Caco-2 (cell line): ENCODE measurements at regions not wholly inside any gene's neighbourhood (a gene's known extent, or its start where the extent isn't known, plus 50 kb on each side); places are given as distances from the start of the nearest gene placed in this dataset.

Experiments used
- BruUV-seq: library from RNA; stranded (reverse); fragments of 400-500 nt; replicated peaks from 2 replicates; lab custom pipeline; 2021; lab: Mats Ljungman, UMichigan
- CTCF ChIA-PET: fragments of 300-600 bp; sonication (Branson Sonifier 250); formaldehyde crosslinking; loops from one replicate; lab custom pipeline; 2022; ENCODE audit warnings: antibody characterized with exemption; lab: Charles Lee
- POLR2A ChIA-PET: fragments of 300-600 bp; sonication (Branson Sonifier 250); formaldehyde crosslinking; loops from one replicate; lab custom pipeline; 2022; ENCODE audit warnings: antibody characterized with exemption; lab: Charles Lee
- DNase-seq, 2 experiments: peaks; one replicate each; pipeline versions ENCODE4 v3.0.0 to v3.0.0-alpha.2; 2020 to 2022
- H3K27me3 ChIP-seq: replicated peaks from 2 replicates; pipeline ENCODE4 v1.6.0; 2011; ENCODE audit warnings: low read length; ENCODE audit not compliant: control insufficient read depth, insufficient read depth
- H3K36me3 ChIP-seq: 2 replicates; pipeline ENCODE4 v1.5.1; 2011; ENCODE audit warnings: low read length; ENCODE audit not compliant: control insufficient read depth, insufficient read depth
- H3K4me1 ChIP-seq: fragments of 250-450 bp; sonication (Bioruptor Pico); 2 replicates; pipeline ENCODE4 v1.5.1; 2020; ENCODE audit warnings: mild to moderate bottlenecking
- H3K4me3 ChIP-seq: 2 replicates; pipeline ENCODE4 v1.5.1; 2011; ENCODE audit warnings: low read depth, mild to moderate bottlenecking, control low read depth, low read length
- H3K9me3 ChIP-seq: fragments of 250-450 bp; sonication (Bioruptor Pico); 2 replicates; pipeline ENCODE4 v1.5.1; 2020; ENCODE audit warnings: mild to moderate bottlenecking, moderate library complexity
- H3K27ac Mint-ChIP-seq: one replicate; pipeline ENCODE4 v1.8.0; 2022; ENCODE audit warnings: mixed read lengths; ENCODE audit not compliant: unreplicated experiment
- H3K27me3 Mint-ChIP-seq: one replicate; pipeline ENCODE4 v1.8.0; 2022; ENCODE audit warnings: mixed read lengths; ENCODE audit not compliant: insufficient read depth, unreplicated experiment
- H3K36me3 Mint-ChIP-seq: one replicate; pipeline ENCODE4 v1.8.0; 2022; ENCODE audit warnings: mild to moderate bottlenecking, mixed read lengths; ENCODE audit not compliant: insufficient read depth, unreplicated experiment
- H3K4me1 Mint-ChIP-seq: one replicate; pipeline ENCODE4 v1.8.0; 2022; ENCODE audit warnings: low read depth, mixed read lengths; ENCODE audit not compliant: unreplicated experiment
- H3K4me3 Mint-ChIP-seq: one replicate; pipeline ENCODE4 v1.8.0; 2022; ENCODE audit warnings: mild to moderate bottlenecking, moderate library complexity, mixed read lengths; ENCODE audit not compliant: unreplicated experiment
- H3K9me3 Mint-ChIP-seq: one replicate; pipeline ENCODE4 v1.8.0; 2022; ENCODE audit warnings: mixed read lengths; ENCODE audit not compliant: unreplicated experiment
- CTCF ChIP-seq, 2 experiments: fragments of 200-600 bp in 1 of 2; IDR thresholded peaks; 1 replicate in 1 of 2; 2 replicates in 1 of 2; pipeline versions ENCODE4 v1.5.1 to v1.8.0; 2011 to 2022; ENCODE audit warnings: antibody characterized with exemption in 1 of 2, control low read depth in 1 of 2, inconsistent platforms in 1 of 2, low read depth in 1 of 2, low read length in 1 of 2, mild to moderate bottlenecking in 1 of 2, moderate library complexity in 1 of 2; ENCODE audit not compliant: insufficient read depth in 1 of 2, severe bottlenecking in 1 of 2, unreplicated experiment in 1 of 2
- intact Hi-C: fragments of 100-400 bp; cut with micrococcal nuclease; formaldehyde crosslinking; loops from one replicate; pipeline ENCODE4 v1.10.0; 2022; ENCODE audit not compliant: unreplicated experiment

DNA sequence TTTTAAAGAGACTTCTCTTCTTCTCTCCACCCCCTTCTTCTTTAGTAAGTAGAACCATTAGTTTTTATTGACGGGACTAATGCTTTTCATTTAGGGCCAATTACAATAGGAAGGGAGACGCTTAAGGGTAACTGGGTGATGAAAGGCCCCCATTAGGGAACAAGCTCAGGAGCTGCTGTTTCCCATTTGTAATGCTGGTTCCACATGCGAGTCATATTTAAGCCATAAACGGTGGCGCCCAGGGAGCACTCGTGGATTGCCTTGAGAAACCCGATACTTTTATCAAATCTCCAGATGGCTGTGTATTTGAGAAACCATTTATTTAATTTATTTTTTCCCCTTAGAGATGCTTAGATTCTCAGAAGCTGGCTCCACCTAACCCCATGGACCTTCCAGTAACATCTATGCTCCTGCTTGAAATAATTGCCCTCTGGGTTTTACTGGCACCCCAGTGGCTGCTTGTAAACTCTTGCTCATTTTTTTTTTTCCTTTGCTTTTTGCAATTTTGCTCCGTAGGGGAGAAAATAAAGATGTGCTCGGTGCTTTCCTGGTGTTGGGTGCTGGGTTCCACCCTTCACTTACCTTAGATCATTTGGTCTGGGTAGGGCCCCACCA lies 124.2 kb upstream of the MSX1 start:
- no TSS peak for BruUV-seq
- Histone ChIP-seq H3K27me3 (no peaks in the 10 kb centered on the region), H3K4me3 (no peak overlapping the region), H3K9me3 (no peaks in the 10 kb centered on the region), H3K4me1 (no peaks in the 10 kb centered on the region), H3K36me3 (no peaks in the 10 kb centered on the region)
- POLR2A ChIA-PET = no interaction called here
- no peaks in the 10 kb centered on the region for H3K9me3 Mint-ChIP-seq
- no peaks in the 10 kb centered on the region for H3K4me1 Mint-ChIP-seq
- DNase-seq = no peak
- H3K27ac Mint-ChIP-seq = no peak overlapping the region
- intact Hi-C loops = no loop called here
- H3K27me3 Mint-ChIP-seq = no peaks in the 10 kb centered on the region
- CTCF ChIA-PET = no interaction called here
- no peak overlapping the region for H3K4me3 Mint-ChIP-seq
- TF ChIP-seq CTCF (IDR thresholded peaks at IDR 0.05; ENCODE audit: insufficient read depth in 1 of 2, low read depth in 1 of 2, low read length in 1 of 2, severe bottlenecking in 1 of 2, unreplicated experiment in 1 of 2) = no peak
- H3K36me3 Mint-ChIP-seq = no peaks in the 10 kb centered on the region

- no peaks in the 10 kb centered on the region for H3K36me3 ChIP-seq
- Mint-ChIP-seq H3K9me3 (no peaks in the 10 kb centered on the region), H3K4me1 (no peaks in the 10 kb centered on the region), H3K27ac (no peak overlapping the region), H3K27me3 (no peaks in the 10 kb centered on the region), H3K4me3 (no peak overlapping the region), H3K36me3 (no peaks in the 10 kb centered on the region)
- ChIA-PET CTCF (no interaction called here), POLR2A (no interaction called here)
- intact Hi-C loops = no loop called here
- no peaks in the 10 kb centered on the region for H3K27me3 ChIP-seq
- no TSS peak for BruUV-seq
- DNase-seq = no peak
- TF ChIP-seq CTCF (IDR thresholded peaks at IDR 0.05; ENCODE audit: insufficient read depth in 1 of 2, low read depth in 1 of 2, low read length in 1 of 2, severe bottlenecking in 1 of 2, unreplicated experiment in 1 of 2) = no peak
- no peak overlapping the region for H3K4me3 ChIP-seq
- no peaks in the 10 kb centered on the region for H3K9me3 ChIP-seq
- no peaks in the 10 kb centered on the region for H3K4me1 ChIP-seq
Observed at GRCh38 chr4:4734425-4734824, 125.0 kb upstream of the MSX1 start.

- Mint-ChIP-seq H3K27me3 (no peaks in the 10 kb centered on the region), H3K27ac (no peak overlapping the region), H3K36me3 (no peaks in the 10 kb centered on the region), H3K4me1 (no peaks in the 10 kb centered on the region), H3K9me3 (no peaks in the 10 kb centered on the region), H3K4me3 (no peak overlapping the region)
- no TSS peak for BruUV-seq
- POLR2A ChIA-PET = no interaction called here
- Histone ChIP-seq H3K27me3 (no peaks in the 10 kb centered on the region), H3K4me1 (no peaks in the 10 kb centered on the region), H3K36me3 (no peaks in the 10 kb centered on the region), H3K4me3 (no peak overlapping the region), H3K9me3 (no peaks in the 10 kb centered on the region)
- CTCF ChIA-PET = no interaction called here
- intact Hi-C loops = no loop called here
- no peak for TF ChIP-seq CTCF (IDR thresholded peaks at IDR 0.05; ENCODE audit: insufficient read depth in 1 of 2, low read depth in 1 of 2, low read length in 1 of 2, severe bottlenecking in 1 of 2, unreplicated experiment in 1 of 2)
- no peak for DNase-seq
Observed at GRCh38 chr4:4733663-4734062, 125.8 kb upstream of the MSX1 start.
